ENCODE measurements at regions not wholly inside any gene's neighbourhood (a gene's known extent, or its start where the extent isn't known, plus 50 kb on each side); places are given as distances from the start of the nearest gene placed in this dataset.

DNA sequence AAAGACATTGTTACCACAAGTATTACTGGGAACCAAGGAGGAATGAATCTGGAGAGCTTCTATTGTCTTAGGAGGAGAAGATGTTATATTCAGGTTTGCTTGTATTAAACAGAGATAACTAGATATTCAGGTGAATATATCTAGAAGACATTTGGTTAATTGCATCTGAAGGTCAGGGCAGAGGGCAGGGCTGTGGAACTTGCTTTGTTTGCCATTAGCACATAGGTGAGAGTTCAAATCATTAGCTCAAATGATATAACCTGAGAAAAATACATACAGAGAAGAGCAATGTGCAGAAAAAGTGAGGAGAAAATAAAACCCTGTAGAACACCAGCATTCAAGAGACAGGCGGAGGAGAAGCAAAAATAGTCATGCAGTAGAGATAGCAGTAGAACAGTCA, 116.8 kb downstream of the DNAJB9 start:
- no peaks in the 10 kb centered on the region for H3K27me3 ChIP-seq (ENCODE audit: control insufficient read depth in 4 of 4, insufficient read depth in 4 of 4, low read length in 3 of 4)

GRCh38 chr7:108697254-108697653, 127.6 kb downstream of the DNAJB9 start:
- H3K9ac ChIP-seq (ENCODE audit: low read depth in 1 of 2, low read length in 2 of 2), result no peak overlapping the region
- H3K27me3 ChIP-seq (ENCODE audit: control insufficient read depth in 4 of 4, insufficient read depth in 4 of 4, low read length in 3 of 4), result no peaks in the 10 kb centered on the region
- no peaks in the 10 kb centered on the region for H3K9me3 ChIP-seq (ENCODE audit: control insufficient read depth in 4 of 4, low read length in 3 of 4)
- no peak overlapping the region for H3K4me3 ChIP-seq (ENCODE audit: low read depth in 1 of 3, low read length in 3 of 3)
- DNase-seq (ENCODE audit: low spot score), result no peak
- no peak overlapping the region for H3K27ac ChIP-seq (ENCODE audit: low read depth in 1 of 2, low read length in 2 of 2)
- H3K36me3 ChIP-seq (ENCODE audit: control insufficient read depth in 4 of 4, insufficient read depth in 3 of 4, low read depth in 1 of 4, low read length in 3 of 4), result no peaks in the 10 kb centered on the region
- H3K4me1 ChIP-seq (ENCODE audit: control insufficient read depth in 4 of 4, insufficient read depth in 4 of 4, low read length in 3 of 4), result no peaks in the 10 kb centered on the region
- TF ChIP-seq YY1 (IDR thresholded peaks at IDR 0.05), result no peak
- no peak for TF ChIP-seq EGR1 (IDR thresholded peaks at IDR 0.05; ENCODE audit: low read depth in 2 of 2)
- no peak for TF ChIP-seq FOXA1 (IDR thresholded peaks at IDR 0.05)
- TF ChIP-seq GABPA (IDR thresholded peaks at IDR 0.05 in 1 of 2, conservative IDR thresholded peaks at IDR 0.05 in 1 of 2), result no peak
- TF ChIP-seq ZBTB33 (IDR thresholded peaks at IDR 0.05), result no peak
- TF ChIP-seq RXRA (IDR thresholded peaks at IDR 0.05), result no peak
- TF ChIP-seq NR2F2 (IDR thresholded peaks at IDR 0.05), result no peak
- TF ChIP-seq JUND (IDR thresholded peaks at IDR 0.05), result no peak
- TF ChIP-seq RAD21 (IDR thresholded peaks at IDR 0.05), result no peak
- no peak for TF ChIP-seq ATF3 (IDR thresholded peaks at IDR 0.05)
- TF ChIP-seq, protein P1, sequence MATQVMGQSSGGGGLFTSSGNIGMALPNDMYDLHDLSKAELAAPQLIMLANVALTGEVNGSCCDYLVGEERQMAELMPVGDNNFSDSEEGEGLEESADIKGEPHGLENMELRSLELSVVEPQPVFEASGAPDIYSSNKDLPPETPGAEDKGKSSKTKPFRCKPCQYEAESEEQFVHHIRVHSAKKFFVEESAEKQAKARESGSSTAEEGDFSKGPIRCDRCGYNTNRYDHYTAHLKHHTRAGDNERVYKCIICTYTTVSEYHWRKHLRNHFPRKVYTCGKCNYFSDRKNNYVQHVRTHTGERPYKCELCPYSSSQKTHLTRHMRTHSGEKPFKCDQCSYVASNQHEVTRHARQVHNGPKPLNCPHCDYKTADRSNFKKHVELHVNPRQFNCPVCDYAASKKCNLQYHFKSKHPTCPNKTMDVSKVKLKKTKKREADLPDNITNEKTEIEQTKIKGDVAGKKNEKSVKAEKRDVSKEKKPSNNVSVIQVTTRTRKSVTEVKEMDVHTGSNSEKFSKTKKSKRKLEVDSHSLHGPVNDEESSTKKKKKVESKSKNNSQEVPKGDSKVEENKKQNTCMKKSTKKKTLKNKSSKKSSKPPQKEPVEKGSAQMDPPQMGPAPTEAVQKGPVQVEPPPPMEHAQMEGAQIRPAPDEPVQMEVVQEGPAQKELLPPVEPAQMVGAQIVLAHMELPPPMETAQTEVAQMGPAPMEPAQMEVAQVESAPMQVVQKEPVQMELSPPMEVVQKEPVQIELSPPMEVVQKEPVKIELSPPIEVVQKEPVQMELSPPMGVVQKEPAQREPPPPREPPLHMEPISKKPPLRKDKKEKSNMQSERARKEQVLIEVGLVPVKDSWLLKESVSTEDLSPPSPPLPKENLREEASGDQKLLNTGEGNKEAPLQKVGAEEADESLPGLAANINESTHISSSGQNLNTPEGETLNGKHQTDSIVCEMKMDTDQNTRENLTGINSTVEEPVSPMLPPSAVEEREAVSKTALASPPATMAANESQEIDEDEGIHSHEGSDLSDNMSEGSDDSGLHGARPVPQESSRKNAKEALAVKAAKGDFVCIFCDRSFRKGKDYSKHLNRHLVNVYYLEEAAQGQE (IDR thresholded peaks at IDR 0.05), result no peak
- TF ChIP-seq HNF4A (conservative IDR thresholded peaks at IDR 0.05), result no peak
- TF ChIP-seq TAF1 (conservative IDR thresholded peaks at IDR 0.05), result no peak
- TF ChIP-seq FOXA2 (IDR thresholded peaks at IDR 0.05), result no peak
- TF ChIP-seq, protein P2, sequence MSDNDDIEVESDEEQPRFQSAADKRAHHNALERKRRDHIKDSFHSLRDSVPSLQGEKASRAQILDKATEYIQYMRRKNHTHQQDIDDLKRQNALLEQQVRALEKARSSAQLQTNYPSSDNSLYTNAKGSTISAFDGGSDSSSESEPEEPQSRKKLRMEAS (IDR thresholded peaks at IDR 0.05), result no peak
- WGBS, result 71% methylated on average over 4 of the region's 4 CpGs

More for the DNA sequence above, 116.8 kb downstream of the DNAJB9 start:
- no peak overlapping the region for H3K4me3 ChIP-seq (ENCODE audit: low read depth in 1 of 3, low read length in 3 of 3)
- WGBS, result 92% methylated on average over 1 of the region's 1 CpG
- peaks cover 0 to 3% (median 0%) of the 10 kb centered on the region in 4 donors for H3K4me1 ChIP-seq (ENCODE audit: control insufficient read depth in 4 of 4, insufficient read depth in 4 of 4, low read length in 3 of 4)
- TF ChIP-seq GABPA (IDR thresholded peaks at IDR 0.05 in 1 of 2, conservative IDR thresholded peaks at IDR 0.05 in 1 of 2) (no peak), HNF4A (conservative IDR thresholded peaks at IDR 0.05) (peak; percentile 27 to 58)
- H3K36me3 ChIP-seq (ENCODE audit: control insufficient read depth in 4 of 4, insufficient read depth in 3 of 4, low read depth in 1 of 4, low read length in 3 of 4), result no peaks in the 10 kb centered on the region
- no peaks in the 10 kb centered on the region for H3K9me3 ChIP-seq (ENCODE audit: control insufficient read depth in 4 of 4, low read length in 3 of 4)
- no peak overlapping the region for H3K9ac ChIP-seq (ENCODE audit: low read depth in 1 of 2, low read length in 2 of 2)
- no peak overlapping the region for H3K27ac ChIP-seq (ENCODE audit: low read depth in 1 of 2, low read length in 2 of 2)
- DNase-seq (ENCODE audit: low spot score), result no peak

All from liver (tissue), 7 donors.